ENCODE measurements at regions not wholly inside any gene's neighbourhood (a gene's known extent, or its start where the extent isn't known, plus 50 kb on each side); places are given as distances from the start of the nearest gene placed in this dataset.

DNA sequence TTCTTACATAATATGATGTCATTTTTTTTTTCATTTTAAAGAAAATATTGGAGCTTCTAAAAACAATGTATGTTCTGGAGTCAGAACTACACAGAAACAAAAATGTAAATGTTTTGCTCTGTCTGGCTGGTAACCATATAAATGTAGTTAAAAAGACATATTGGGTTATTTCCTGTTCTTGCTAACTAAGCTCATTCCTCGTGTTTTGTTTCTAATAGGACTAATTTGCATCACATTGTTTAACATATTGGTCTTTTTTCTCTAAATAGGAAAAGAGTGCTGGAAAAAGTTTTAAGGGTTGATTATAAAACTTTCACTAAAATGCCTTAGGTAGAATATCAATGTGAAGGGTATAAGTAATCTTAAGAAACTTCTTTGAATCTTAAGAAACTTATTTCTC lies 221.3 kb downstream of the SLC6A15 start:
- no peaks in the 10 kb centered on the region for H3K4me1 ChIP-seq
- 31% methylated on average over 1 of the region's 1 CpG for whole genome bisulfite sequencing (ENCODE audit: insufficient coverage, low coverage, low lambda C conversion rate, missing lambda C conversion rate)
- H3K4me3 ChIP-seq = no peak overlapping the region
- H3K9me3 ChIP-seq = no peaks in the 10 kb centered on the region
- no peak for ATAC-seq
- H3K27ac ChIP-seq = no peak overlapping the region
- DNase-seq = no peak
- H3K27me3 ChIP-seq = no peaks in the 10 kb centered on the region
- intact Hi-C loops (cut with DNase I) = no loop called here
- no peaks in the 10 kb centered on the region for H3K36me3 ChIP-seq
- TF ChIP-seq, protein P1, sequence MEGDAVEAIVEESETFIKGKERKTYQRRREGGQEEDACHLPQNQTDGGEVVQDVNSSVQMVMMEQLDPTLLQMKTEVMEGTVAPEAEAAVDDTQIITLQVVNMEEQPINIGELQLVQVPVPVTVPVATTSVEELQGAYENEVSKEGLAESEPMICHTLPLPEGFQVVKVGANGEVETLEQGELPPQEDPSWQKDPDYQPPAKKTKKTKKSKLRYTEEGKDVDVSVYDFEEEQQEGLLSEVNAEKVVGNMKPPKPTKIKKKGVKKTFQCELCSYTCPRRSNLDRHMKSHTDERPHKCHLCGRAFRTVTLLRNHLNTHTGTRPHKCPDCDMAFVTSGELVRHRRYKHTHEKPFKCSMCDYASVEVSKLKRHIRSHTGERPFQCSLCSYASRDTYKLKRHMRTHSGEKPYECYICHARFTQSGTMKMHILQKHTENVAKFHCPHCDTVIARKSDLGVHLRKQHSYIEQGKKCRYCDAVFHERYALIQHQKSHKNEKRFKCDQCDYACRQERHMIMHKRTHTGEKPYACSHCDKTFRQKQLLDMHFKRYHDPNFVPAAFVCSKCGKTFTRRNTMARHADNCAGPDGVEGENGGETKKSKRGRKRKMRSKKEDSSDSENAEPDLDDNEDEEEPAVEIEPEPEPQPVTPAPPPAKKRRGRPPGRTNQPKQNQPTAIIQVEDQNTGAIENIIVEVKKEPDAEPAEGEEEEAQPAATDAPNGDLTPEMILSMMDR (IDR thresholded peaks at IDR 0.05) = no peak
- TF ChIP-seq POLR2A (IDR thresholded peaks at IDR 0.05) = no peak

DNA sequence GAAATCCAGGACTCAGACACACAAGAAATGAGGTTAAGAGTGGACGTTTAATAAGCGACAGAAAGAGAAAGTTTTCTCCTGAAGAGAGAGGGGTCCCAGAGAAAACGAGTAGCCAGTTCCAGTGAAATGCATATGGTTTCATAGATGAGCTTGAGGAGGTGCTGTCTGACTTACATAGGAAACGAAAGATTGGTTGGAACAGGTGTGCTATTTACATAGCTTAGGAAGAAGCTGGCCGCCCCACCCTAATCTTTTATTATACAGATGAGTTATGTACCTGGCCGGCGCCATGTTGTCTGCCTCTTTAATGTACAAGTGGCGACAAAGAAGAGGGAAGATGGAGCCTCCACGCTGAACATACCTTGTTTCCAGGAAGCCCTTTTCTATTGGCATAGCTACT lies 223.0 kb downstream of the SLC6A15 start:
- ATAC-seq (no peak), DNase-seq (no peak)
- no peak overlapping the region for H3K27ac ChIP-seq
- no peak overlapping the region for H3K4me3 ChIP-seq
- H3K9me3 ChIP-seq = no peaks in the 10 kb centered on the region
- H3K27me3 ChIP-seq = no peaks in the 10 kb centered on the region
- H3K36me3 ChIP-seq = no peaks in the 10 kb centered on the region
- intact Hi-C loops (cut with DNase I) = no loop called here
- 56% methylated on average over 8 of the region's 9 CpGs for WGBS (ENCODE audit: insufficient coverage, low coverage, low lambda C conversion rate, missing lambda C conversion rate)
- TF ChIP-seq, protein P1 (IDR thresholded peaks at IDR 0.05) = no peak
- no peak for TF ChIP-seq POLR2A (IDR thresholded peaks at IDR 0.05)
- no peaks in the 10 kb centered on the region for H3K4me1 ChIP-seq

DNA sequence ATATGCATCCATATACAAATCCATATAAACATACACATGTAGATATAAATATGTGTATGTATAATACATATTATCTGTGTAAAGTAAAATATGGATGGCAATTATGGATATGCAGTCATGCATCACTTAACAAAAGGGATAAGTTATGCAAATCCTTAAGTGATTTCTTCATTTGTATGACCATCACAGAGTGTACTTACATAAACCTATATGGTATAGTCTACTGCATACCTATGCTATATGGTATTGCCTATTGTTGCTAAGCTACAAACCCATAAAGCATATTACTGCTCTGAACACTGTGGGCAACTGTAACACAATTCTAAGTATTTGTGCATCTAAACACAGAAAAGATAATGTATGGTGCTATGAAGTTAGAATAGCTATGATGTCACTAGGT lies 227.2 kb downstream of the SLC6A15 start:
- TF ChIP-seq, protein P1 (IDR thresholded peaks at IDR 0.05) = no peak
- TF ChIP-seq POLR2A (IDR thresholded peaks at IDR 0.05) = no peak
- Histone ChIP-seq H3K27ac (no peak overlapping the region), H3K4me3 (no peak overlapping the region), H3K27me3 (no peaks in the 10 kb centered on the region), H3K36me3 (no peaks in the 10 kb centered on the region), H3K9me3 (no peaks in the 10 kb centered on the region), H3K4me1 (no peaks in the 10 kb centered on the region)
- ATAC-seq (no peak), DNase-seq (no peak)
- intact Hi-C loops (cut with DNase I) = no loop called here

DNA sequence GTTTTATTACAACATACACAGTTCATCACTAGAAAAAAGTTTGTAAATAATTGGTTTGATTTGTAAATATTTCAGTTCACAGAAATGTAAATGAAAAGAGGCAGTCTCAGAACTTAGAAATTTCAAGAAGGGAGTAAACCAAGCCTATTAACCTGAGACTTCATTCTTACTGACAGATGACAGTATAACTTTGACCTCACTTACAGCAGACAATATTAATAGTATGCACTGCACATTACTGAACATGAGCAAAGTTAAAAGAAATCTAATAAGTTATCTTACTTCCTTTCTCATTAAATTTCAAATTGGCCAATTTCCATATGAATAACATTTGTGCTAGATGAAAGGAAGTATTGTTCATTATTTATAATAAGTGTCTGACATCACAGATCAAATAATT lies 235.8 kb downstream of the SLC6A15 start:
- no peaks in the 10 kb centered on the region for H3K4me1 ChIP-seq
- no peak overlapping the region for H3K4me3 ChIP-seq
- H3K9me3 ChIP-seq = no peaks in the 10 kb centered on the region
- no peaks in the 10 kb centered on the region for H3K27me3 ChIP-seq
- DNase-seq (no peak), ATAC-seq (no peak)
- intact Hi-C loops (cut with DNase I) = no loop called here
- TF ChIP-seq, protein P1 (IDR thresholded peaks at IDR 0.05) = no peak
- TF ChIP-seq POLR2A (IDR thresholded peaks at IDR 0.05) = no peak
- no peaks in the 10 kb centered on the region for H3K36me3 ChIP-seq
- H3K27ac ChIP-seq = no peak overlapping the region

DNA sequence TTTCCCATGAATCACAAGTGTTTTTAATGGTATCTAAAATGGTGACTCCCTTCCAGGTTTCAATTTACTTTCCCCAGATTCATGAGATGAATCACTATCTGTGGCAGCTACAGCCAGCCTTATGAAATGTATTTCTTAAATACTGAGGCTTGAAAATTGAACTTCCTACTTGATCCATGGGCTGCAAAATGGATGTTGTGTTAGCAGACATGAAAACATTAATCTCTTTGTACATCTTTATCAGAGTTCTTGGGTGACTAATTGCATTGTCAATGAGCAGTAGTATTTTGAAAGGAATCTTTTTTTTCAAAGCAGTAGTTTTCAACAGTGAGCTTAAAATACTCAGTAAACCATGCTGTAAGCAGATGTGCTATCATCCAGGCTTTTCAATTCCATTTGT lies 250.8 kb downstream of the SLC6A15 start:
- Histone ChIP-seq H3K9me3 (no peaks in the 10 kb centered on the region), H3K27ac (no peak overlapping the region), H3K36me3 (no peaks in the 10 kb centered on the region), H3K4me3 (no peak overlapping the region), H3K27me3 (no peaks in the 10 kb centered on the region), H3K4me1 (no peaks in the 10 kb centered on the region)
- TF ChIP-seq, protein P1 (IDR thresholded peaks at IDR 0.05) = no peak
- no peak for TF ChIP-seq POLR2A (IDR thresholded peaks at IDR 0.05)
- no peak for DNase-seq
- no peak for ATAC-seq
- intact Hi-C loops (cut with DNase I) = no loop called here

Data from right lobe of liver (tissue), 6 donors.